NCI-H82 treated with DMSO at 0.1 percent for 48 hours (cell line): ENCODE measurements at regions not wholly inside any gene's neighbourhood (a gene's known extent, or its start where the extent isn't known, plus 50 kb on each side); places are given as distances from the start of the nearest gene placed in this dataset.

ENCODE experiments used
- DNase-seq: peaks from one replicate; lab custom pipeline; 2025; ENCODE audit not compliant: unreplicated experiment; lab: John Stamatoyannopoulos, UW

DNA sequence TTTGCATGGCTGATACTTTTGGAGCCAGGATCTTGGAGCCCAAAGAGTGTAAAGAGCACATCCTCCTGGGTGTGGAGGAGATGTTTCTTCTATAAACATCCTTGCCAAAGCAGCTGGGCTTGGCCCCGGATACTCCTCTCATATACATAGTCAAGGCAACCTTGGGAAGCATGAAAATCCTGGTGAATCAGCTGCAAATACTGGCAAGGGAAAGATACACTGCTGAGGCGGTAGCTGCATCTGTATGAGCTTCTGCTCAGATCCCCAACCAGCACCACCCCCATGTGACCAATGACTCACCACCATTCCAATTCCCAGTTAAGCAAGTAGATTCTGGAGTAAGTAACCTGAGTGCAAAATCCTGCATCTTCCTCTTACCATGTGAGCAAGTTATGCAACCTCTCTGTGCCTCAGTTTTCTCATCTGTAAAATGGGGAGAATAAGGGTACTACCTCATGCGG is 567.4 kb downstream of the MED13L start:
- no peak for DNase-seq

DNA sequence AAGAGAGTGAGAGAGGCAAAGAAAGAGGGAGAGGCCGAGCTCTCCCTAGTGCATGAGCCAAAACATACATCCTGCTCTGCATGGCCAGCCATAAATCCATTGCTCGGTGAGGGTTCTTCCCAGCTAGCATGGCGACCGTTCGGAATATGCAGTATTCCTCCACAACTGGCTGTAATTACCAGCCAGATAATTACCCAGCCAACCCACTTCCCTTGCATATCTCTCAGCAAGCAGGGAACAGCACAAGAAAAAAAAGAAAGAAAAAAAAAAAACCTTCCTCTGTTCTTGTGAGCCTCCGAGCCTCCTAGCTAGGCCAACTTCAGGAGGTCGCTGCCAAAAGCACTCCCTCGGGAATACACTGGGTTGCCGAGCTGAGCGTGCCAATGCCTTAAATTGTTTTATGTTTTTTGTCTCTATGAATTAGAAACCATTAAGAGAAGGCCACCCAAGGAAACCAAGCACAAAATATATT is 567.9 kb downstream of the MED13L start:
- DNase-seq, result no peak

DNA sequence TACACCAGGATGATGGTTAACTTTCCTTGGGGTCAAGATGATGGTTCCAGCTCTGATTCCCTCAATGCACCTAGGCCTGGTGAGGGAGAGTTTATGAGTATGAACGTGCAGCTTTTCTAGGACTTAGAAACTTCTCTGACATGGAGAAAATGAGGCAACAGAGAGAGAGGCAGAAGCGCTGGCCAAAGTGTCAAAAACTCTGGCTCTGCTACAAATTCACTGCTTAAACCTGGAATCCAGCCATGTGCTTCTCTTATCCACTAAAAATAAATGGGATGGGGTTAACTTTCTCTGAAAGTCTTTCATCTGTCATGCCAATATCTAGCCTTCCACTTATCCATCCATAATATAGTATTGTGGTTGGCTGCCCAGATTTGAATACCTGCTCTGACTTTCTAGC is 568.7 kb downstream of the MED13L start:
- no peak for DNase-seq

DNA sequence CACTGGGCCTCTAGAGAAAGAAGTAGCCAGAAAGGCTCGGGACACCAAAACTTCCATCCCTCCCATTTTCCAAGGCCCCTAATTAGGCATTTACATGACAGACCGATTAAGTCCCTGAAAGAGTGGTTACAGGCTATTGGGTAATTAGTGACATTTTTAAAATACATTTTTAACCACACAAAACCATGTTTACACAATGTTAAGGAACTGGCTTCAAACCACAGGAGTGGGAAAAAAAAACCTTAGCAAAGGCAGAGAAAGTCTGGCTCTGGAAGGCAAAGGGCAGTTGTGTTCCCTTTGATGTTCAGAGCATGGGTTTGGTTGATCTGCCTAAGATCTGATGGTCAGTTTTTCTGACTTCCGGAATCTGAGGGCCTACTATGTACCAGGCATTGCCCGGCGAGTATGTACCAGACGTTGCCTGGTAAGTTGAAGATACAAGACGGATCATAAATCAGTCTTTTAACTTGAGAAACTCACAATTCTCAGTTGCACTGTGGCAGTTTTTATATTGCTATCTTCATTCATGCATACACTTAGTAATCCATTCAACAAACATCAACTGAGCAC is 576.5 kb downstream of the MED13L start:
- DNase-seq, result no peak

DNA sequence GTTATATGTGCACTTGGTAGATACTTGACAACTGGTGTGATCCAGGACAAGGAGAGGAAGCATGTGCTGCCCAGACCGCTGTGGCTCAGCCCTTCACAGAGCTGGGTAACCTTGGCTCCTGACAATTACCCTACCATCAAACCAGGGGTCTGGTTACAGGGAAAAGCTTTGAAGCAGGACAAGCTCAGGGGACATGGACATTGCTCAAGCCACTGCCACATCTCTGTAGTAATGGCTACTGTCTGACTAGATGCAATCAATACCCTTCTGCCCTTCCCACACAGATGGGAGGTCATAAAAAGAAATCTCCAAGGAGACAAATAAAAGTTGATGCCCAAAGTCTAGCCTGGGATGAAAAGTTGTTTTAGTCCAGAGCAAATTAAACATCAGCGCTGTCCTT is 577.4 kb downstream of the MED13L start:
- no peak for DNase-seq

DNA sequence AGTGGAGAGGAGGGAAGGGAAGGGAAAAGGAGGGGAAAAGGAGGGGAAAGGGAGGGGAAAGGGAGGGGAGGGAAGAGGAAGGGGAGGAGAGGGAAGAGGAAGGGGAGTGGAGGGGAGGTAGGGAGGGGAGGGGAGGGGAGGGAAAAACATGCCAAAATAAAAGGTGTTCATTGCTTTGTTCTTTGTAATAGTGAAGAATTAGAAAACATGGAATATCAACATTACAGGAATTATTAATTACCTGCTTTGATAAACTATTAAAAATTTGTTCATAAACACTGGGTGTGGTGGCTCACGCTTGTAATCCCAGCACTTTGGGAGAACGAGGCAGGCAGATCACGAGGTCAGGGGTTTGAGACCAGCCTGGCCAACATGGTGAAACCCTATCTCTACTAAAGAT is 579.2 kb downstream of the MED13L start:
- no peak for DNase-seq

DNA sequence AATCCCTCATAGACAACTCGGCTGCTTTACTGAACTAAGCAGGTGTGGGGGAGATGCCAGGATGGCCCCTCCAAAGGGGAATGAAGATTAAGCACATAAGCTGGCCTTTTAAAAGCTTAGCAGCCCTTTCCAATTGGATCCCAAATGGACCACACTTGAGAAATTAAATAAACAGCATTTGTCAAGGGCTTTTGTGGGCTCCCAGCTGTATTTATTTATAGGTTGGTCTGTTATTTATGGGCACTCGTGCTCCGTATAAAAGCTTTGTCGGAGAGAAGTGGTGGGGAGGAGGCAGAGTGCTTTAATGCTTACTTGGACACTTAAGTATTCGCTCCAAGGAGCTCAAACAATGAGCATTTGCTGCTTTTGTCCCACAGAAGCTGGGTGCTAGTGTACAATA is 580.2 kb downstream of the MED13L start:
- DNase-seq, result peak; percentile 91

DNA sequence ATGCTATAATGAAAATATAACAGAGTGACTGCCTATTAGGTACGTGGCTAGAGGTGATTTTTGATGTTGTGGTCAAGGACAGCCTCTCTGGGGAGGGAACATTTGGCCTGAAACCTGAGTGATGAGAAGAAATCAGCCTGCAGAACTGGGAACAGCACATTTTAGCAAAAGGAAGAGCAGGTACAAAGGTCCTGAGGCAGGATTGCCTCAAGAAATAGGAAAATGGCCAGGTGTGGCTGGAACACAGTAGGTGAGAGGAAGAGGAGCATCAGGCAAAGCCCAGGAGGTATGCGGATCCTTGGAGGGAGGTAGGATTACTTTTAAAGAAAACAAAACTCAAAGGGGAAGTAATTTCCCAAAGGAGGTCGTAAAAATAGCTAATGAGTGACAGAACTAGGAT is 582.9 kb downstream of the MED13L start:
- no peak for DNase-seq

DNA sequence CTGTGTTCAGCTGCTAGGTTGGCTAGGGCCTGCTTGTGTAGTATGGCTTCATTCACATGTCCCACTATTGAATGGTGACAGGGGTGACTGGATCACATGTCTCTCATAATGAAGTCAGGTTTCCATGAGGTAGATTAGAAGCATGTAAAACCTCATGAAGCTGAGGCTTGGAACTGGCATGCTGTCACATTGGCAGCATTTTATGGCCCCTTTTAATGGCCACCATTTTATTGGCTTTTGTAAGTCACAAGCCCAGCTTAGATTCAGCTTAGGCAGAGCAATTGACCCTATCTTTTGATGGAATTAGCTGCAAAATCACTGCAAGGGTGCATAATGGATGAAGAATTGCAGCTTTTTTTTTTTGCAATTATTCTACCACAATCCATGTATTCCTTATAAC is 583.5 kb downstream of the MED13L start:
- DNase-seq, result no peak

DNA sequence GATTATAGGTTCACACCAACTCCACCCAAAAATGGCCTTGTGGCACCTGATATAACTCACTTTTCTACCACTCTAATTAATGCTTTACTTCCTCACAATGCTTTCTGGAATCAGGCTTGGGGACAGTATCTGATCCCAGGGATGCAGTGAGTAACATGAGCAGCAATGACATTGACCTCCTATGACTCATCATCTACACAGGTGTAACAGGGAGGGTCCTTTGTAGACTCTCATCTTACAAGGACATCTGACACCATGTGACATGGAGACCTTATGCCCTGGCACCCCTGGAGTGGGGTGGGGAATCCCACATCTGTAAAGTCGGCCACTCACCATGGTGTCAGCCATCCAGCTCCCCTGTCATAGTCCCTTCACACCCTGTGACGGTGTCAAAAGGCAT is 586.4 kb downstream of the MED13L start:
- DNase-seq, result no peak

DNA sequence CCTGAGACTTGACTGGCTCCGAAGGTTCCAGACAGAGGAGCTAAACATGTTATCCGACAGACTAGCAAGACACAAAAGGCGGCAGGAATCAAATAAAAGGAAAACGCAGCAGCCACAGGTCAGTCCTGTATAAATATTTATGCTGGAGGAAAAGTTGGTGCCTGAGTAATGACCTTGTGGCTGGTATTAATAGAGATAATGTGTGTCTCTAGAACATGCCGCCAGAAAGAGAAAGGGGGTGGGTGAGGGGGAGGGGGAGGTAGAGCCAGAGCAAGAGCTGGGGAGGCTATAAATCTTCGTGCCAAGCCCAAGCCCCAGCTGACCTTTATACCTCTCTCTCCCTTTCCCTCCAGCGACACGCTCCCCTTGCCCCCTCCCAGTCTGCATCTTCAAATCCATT is 590.4 kb downstream of the MED13L start:
- peak; percentile 92 for DNase-seq

DNA sequence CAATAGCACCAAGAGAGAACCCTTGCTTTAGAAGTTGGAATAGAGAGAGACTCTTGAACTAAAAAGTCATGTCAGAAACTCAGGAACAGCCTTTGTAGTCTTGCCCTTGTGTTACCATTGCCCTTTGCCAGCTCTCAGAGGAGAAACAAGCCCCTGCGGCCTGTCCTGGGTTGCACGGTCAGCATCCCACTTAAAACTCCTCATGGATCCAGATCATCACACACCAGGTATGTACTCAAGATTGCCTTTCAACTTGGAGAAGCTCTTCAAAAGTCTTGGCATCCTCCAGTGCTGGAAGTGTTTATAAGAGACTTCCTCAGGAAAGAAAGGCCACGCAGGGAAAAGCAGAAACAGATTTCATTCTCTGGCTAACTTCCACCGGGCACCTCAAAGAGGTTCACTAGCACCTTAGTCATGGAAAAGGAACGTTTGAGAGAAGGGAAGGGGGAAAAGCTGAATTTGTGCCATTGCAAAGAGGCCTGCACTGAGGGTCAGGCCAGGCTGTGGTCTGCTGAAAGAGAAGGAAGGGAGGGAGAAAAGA is 594.2 kb downstream of the MED13L start:
- DNase-seq, result no peak

DNA sequence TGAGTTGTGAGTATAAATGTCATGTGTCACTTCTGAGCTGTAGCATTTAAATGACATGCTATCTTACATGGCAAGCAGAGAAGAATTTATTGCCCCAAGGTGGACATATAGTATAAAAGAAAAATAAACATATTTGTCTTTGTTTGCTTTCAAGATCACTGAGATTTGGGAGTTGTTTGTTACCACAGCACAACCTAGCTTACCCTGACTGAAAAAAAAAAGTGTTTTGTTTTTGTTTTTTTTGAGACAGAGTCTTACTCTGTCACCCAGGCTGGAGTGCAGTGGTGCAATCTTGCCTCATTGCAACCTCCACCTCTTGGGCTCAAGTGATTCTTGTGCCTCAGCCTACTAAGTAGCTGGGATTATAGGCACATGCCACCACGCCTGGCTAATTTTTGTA is 596.5 kb downstream of the MED13L start:
- no peak for DNase-seq

DNA sequence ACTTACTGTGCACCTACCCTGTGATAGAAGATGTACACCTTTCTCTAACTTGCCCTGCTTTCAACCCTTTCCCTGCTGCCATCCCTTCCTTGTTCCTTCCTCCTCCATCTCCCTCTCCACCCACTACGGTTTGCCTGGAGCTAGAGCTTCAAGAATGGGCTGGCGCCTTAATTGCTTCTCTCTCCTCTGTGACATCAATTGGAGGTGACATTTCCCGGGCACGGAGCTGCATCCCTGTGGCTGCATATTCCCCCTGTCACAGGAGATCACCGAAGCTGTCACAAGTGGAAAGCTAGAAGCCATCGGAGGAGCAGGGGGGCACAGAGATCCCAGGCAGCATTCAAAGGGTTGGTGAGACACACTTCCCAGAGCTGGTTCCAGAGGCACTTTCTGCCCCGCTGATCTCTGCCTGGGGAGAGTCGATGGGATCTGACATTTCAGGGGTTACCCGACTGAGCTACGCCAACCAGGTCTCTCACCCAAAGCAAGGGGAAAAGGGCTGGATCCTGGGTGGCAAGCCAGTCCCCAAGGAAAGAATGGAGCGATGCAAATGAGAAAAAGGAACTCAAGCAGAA is 604.9 kb downstream of the MED13L start:
- DNase-seq, result no peak

DNA sequence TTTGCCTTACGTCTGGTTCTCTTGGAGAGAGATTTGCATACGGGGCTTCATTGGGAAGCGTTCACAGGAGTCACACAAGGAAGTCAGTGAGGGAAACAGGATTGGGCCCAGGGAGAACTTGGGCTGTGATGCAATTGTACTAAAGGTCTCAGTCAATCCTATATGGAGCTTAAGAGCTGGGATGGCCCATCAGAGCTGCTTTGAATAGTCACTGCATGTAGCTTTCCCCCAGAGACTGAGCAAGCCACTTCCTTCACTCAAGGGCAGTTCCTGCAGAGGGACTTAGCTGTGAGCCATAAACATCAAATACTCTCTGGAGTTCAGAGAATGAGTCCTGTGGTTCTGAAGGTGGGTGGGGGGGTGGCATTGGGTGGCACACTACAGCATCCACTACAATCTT is 605.4 kb downstream of the MED13L start:
- DNase-seq, result no peak

DNA sequence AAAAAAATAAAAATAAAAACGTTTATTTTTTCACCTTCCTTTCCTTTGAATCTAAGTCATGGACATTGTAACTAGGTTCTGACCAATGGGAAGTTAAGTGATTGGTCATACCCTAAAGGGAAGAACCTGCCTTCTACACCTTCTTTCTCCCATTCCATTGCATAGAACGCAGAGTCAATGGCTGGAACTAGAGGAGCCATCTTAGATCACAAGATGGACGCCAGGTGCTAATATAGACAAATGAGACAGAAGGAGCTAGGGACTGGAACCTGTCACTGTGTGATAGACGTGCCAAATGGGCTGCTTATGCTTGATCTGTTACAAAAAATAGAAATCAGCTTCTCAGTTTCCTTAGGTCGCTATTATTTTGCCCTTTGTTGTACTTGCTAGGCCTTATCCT is 606.6 kb downstream of the MED13L start:
- no peak for DNase-seq

DNA sequence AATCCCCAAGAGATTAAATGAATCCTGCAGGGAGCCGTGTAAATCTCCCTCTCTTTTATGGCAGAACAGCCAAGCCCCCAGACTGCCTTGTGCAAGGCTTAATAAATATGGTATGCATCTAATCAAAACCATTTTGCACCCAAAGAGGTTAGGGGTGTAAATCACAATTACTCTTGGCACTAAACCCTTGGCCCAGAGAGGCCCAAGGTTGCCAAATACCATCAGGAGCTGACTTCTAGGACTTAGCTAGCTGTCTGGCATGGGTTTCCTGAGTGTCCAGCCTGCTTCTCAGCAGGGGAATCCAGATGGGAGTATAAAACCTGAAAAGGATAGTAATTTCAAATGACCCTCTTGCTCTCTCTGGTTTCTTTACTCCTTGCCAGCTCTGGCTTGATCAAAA is 610.4 kb downstream of the MED13L start:
- peak; percentile 43 for DNase-seq

DNA sequence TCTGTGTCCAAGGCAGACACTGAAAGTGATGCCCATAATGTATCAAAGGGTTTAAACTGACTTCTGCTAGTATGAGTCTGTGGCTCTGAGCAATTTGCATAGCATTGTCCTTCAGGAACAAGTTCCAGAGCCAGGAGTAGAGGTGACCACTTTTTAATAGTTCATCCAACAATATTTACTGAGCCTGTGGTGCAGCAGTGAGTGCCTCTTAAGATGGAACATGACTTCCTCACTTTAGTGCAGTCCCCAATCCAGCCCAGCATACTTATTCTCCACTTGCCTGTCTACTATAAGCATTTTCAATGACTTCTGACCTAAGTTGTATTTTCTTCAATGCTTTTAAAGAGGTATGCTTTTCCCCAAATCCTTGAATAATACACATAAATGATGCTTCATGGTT is 611.3 kb downstream of the MED13L start:
- DNase-seq, result no peak

DNA sequence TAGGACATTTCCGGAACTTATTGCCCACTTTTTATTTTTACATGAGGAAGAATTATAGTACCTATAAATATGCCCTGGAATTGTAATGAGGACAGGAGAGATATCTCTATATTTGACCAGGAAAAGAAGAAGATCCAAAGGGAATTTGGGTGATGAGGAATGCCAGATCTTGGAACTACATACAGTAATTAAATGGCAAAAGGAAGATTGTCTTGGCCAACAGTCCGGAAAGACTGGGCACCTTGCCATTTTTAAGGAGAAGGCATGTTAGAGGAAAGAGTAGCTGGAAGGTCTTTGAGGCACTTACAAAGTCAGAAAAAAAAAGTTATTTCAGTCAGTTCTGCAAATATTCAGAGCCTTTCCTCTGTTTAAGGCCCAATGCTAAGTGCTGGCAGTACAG is 616.4 kb downstream of the MED13L start:
- DNase-seq, result no peak

DNA sequence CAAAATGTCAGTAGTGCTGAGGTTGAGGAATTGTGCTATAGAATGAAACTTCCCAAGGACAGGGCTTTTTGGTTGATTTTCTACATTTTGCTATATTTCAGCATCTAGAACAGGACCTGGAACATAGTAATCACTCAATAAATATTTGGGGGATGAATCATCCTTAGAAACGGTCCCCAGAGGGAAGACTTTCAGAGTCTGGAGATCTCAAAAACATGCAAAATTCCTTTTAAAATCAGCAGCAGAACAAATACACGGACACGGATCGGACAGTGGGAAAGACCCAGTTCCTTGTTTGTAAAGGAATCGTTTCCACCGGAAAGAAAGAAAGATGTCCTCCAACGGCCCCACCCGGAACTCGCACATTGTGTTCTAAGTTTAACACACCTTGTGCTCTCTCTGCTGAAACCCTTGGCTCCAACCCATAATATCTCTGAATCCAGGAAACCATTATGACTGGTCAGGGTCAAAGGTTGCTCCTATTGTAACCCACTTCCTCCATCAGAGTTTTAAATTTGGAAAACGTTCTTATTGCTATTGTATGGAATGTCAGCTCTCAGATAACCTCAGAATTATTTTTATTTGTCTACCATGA is 617.2 kb downstream of the MED13L start:
- DNase-seq, result no peak

DNA sequence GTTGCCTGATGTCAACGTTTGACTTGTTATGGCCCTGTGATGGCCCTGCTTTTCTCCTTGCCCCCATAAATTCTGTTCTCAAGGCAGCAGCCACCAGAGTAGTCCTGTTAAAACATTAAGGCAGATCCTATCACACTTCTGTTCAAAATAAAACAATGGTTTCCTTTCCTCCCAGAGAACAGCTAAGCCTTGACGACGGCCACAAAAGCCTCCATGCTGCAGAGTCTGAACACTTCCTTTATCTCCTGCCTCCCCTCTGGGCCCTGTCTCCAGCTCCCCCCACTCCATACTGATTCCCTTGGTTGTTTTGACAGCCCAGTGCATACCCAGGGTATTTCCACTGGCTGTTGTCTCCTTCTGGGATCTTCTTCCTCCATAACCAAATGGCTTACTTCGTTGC is 618.1 kb downstream of the MED13L start:
- no peak for DNase-seq
